ENCODE measurements at regions not wholly inside any gene's neighbourhood (a gene's known extent, or its start where the extent isn't known, plus 50 kb on each side); places are given as distances from the start of the nearest gene placed in this dataset.
"Not testable (repeated sequence)": the region's sequence is repeated elsewhere in the genome, so short reads cannot be mapped to it uniquely, and the experiment has no call there.

- no peak for DNase-seq
Observed at GRCh38 chr2:76160670-76161069, 450.0 kb upstream of the GCFC2 start.

GRCh38 chr2:76159042-76159648 lies 448.4 kb upstream of the GCFC2 start:
- DNase-seq, result no peak

- DNase-seq, result no peak
Observed at GRCh38 chr2:76157531-76157930, 446.8 kb upstream of the GCFC2 start.

GRCh38 chr2:76154981-76155380 lies 444.3 kb upstream of the GCFC2 start:
- DNase-seq, result no peak

- no peak for DNase-seq
Observed at GRCh38 chr2:76149846-76150245, 439.1 kb upstream of the GCFC2 start.

- DNase-seq, result not testable (repeated sequence)
Observed at GRCh38 chr2:76139303-76139702, 428.6 kb upstream of the GCFC2 start.

- DNase-seq, result no peak
Observed at GRCh38 chr2:76128622-76129021, 417.9 kb upstream of the GCFC2 start.

GRCh38 chr2:76120176-76120575 lies 409.5 kb upstream of the GCFC2 start:
- DNase-seq, result no peak

- no peak for DNase-seq
Observed at GRCh38 chr2:76089683-76090082, 379.0 kb upstream of the GCFC2 start.

- no peak for DNase-seq
Observed at GRCh38 chr2:76083248-76083647, 372.5 kb upstream of the GCFC2 start.

- no peak for DNase-seq
Observed at GRCh38 chr2:76082509-76082908, 371.8 kb upstream of the GCFC2 start.

- no peak for DNase-seq
Observed at GRCh38 chr2:76080154-76080553, 369.4 kb upstream of the GCFC2 start.

- no peak for DNase-seq
Observed at GRCh38 chr2:76075126-76075525, 364.4 kb upstream of the GCFC2 start.

- no peak for DNase-seq
Observed at GRCh38 chr2:76073992-76074604, 363.4 kb upstream of the GCFC2 start.

- DNase-seq, result no peak
Observed at GRCh38 chr2:76050196-76050595, 339.5 kb upstream of the GCFC2 start.

- no peak for DNase-seq
Observed at GRCh38 chr2:76044701-76045100, 334.0 kb upstream of the GCFC2 start.

- no peak for DNase-seq
Observed at GRCh38 chr2:76039505-76039904, 328.8 kb upstream of the GCFC2 start.

- no peak for DNase-seq
Observed at GRCh38 chr2:76027761-76028160, 317.0 kb upstream of the GCFC2 start.

GRCh38 chr2:76019128-76019527 lies 308.4 kb upstream of the GCFC2 start:
- DNase-seq, result no peak

GRCh38 chr2:76009484-76009883 lies 298.8 kb upstream of the GCFC2 start:
- no peak for DNase-seq

- DNase-seq, result no peak
Observed at GRCh38 chr2:76008001-76008702, 297.4 kb upstream of the GCFC2 start.

GRCh38 chr2:76000425-76000824 lies 289.7 kb upstream of the GCFC2 start:
- DNase-seq, result no peak

- no peak for DNase-seq
Observed at GRCh38 chr2:75998451-75998850, 287.7 kb upstream of the GCFC2 start.

- DNase-seq, result no peak
Observed at GRCh38 chr2:75994759-75995158, 284.0 kb upstream of the GCFC2 start.
